Activated CD4-positive, CD25-positive, alpha-beta regulatory T cell treated with anti-CD3 and anti-CD28 coated beads, Interleukin-2, amount 50 U/mL, for 72 hours (primary cell): ENCODE measurements at regions not wholly inside any gene's neighbourhood (a gene's known extent, or its start where the extent isn't known, plus 50 kb on each side); places are given as distances from the start of the nearest gene placed in this dataset.

Source experiments
- DNase-seq: peaks from one replicate; pipeline ENCODE4 v3.0.0; 2021

- DNase-seq: no peak
These were observed 109.3 kb downstream of the EN1 start for GRCh38 chr2:118738106-118738505.

- no peak for DNase-seq
These were observed 109.8 kb downstream of the EN1 start for GRCh38 chr2:118737684-118738083.

- no peak for DNase-seq
These were observed 115.0 kb downstream of the EN1 start for GRCh38 chr2:118732432-118732831.

- no peak for DNase-seq
These were observed 116.0 kb downstream of the EN1 start for GRCh38 chr2:118731413-118731812.

GRCh38 chr2:118730405-118730804 is 117.0 kb downstream of the EN1 start:
- DNase-seq: no peak

- no peak for DNase-seq
These were observed 117.7 kb downstream of the EN1 start for GRCh38 chr2:118729760-118730159.

GRCh38 chr2:118728984-118729383 is 118.5 kb downstream of the EN1 start:
- no peak for DNase-seq

GRCh38 chr2:118726821-118727220 is 120.6 kb downstream of the EN1 start:
- DNase-seq: no peak

- no peak for DNase-seq
These were observed 124.1 kb downstream of the EN1 start for GRCh38 chr2:118723394-118723793.

- DNase-seq: no peak
These were observed 124.5 kb downstream of the EN1 start for GRCh38 chr2:118722976-118723375.

- no peak for DNase-seq
These were observed 125.5 kb downstream of the EN1 start for GRCh38 chr2:118721817-118722551.

GRCh38 chr2:118720866-118721265 is 126.6 kb downstream of the EN1 start:
- DNase-seq: no peak

- DNase-seq: no peak
These were observed 128.5 kb downstream of the EN1 start for GRCh38 chr2:118718921-118719320.

- DNase-seq: no peak
These were observed 131.3 kb downstream of the EN1 start for GRCh38 chr2:118716102-118716501.

- DNase-seq: no peak
These were observed 133.3 kb downstream of the EN1 start for GRCh38 chr2:118714118-118714517.

GRCh38 chr2:118711603-118712002 is 135.8 kb downstream of the EN1 start:
- DNase-seq: no peak

GRCh38 chr2:118710481-118710880 is 137.0 kb downstream of the EN1 start:
- no peak for DNase-seq

GRCh38 chr2:118709786-118710185 is 137.7 kb downstream of the EN1 start:
- no peak for DNase-seq

- DNase-seq: no peak
These were observed 140.6 kb downstream of the EN1 start for GRCh38 chr2:118706844-118707243.

- no peak for DNase-seq
These were observed 141.1 kb downstream of the EN1 start for GRCh38 chr2:118706371-118706770.

GRCh38 chr2:118705032-118705431 is 142.4 kb downstream of the EN1 start:
- no peak for DNase-seq

GRCh38 chr2:118699447-118700175 is 147.8 kb downstream of the EN1 start:
- no peak for DNase-seq

GRCh38 chr2:118698564-118698963 is 148.9 kb downstream of the EN1 start:
- DNase-seq: no peak

- DNase-seq: no peak
These were observed 149.7 kb downstream of the EN1 start for GRCh38 chr2:118697781-118698180.
